NOMO-1 treated with DMSO at 0.1 percent for 48 hours (cell line): ENCODE measurements at regions not wholly inside any gene's neighbourhood (a gene's known extent, or its start where the extent isn't known, plus 50 kb on each side); places are given as distances from the start of the nearest gene placed in this dataset.

Experiments
- DNase-seq: peaks from one replicate; lab custom pipeline; 2025; ENCODE audit not compliant: unreplicated experiment; lab: John Stamatoyannopoulos, UW

DNA sequence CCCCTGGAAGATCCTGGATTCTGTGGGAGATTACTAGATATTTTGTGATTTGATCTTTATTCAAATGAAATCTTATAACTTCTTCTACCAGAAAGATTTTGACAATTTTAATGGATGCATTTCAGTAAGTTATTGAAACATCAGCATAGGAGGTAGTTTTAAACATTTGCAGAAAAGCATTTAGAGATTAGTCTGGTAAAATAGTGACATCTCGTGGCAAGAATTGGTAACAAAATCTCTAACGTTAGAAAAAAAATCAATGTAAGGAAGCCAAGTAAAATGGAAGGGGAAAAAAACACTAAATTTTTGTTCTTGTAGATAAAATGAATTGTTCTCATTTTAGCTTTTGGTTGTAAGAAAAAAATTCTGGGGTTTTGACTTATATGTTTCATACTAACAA is 73.3 kb downstream of the TASL start:
- DNase-seq: peak; percentile 52

DNA sequence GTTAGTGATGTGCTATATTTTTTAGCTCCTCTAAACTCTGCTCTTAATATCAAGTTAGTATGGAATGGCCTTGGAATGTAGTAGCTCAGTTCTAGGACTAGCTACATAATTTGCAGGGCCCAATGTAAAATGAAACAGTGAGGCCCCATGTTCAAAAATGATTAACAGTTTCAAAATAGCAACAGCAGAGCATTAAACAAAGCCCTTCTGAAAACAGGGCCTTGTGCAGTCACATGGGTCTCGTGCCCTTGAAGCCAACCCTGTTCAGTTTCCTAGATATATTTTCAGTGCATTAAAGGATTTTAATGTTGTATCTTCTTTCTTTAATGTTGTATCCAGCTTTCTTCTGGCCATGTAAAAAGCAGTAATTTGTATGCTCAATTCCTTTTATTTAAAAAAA is 82.1 kb downstream of the TASL start:
- no peak for DNase-seq

DNA sequence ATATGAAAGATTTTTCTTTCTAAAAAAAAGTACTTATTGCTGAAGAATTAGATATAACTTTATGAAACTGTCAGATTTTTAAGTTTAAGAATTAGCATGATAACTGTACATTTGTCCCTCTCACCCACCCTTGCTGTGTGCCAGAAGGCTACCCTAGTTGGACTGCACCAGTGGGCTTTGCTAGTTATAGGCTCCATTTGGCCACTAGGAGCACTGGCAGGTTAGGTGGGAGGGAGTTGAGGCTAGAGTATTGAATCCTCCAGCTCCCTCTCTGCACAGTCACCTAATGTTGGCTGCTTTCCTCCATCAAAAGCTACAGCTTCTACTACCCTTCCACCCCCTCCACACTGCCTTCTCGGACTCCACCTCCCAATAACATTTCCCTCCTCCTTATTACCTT is 84.2 kb downstream of the TASL start:
- DNase-seq: no peak

DNA sequence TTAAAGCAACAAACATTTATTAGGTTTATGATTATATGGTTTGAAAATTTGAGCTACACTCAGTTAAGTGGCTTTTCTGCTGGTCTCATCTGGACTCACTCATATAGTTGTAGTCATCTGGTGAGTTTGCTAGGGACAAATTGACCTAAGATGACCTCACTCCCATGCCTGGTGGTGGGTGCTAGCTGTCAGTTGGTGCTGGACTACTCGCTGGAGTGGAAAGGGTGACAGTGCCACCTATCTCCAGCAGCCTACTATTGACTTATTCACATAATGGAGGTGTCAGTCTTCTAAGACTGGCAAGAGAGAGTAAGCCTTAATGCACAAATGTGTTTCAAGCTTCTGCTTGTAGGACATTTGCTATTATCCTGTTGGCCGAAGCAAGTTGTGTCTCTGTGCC is 88.2 kb downstream of the TASL start:
- DNase-seq: no peak

DNA sequence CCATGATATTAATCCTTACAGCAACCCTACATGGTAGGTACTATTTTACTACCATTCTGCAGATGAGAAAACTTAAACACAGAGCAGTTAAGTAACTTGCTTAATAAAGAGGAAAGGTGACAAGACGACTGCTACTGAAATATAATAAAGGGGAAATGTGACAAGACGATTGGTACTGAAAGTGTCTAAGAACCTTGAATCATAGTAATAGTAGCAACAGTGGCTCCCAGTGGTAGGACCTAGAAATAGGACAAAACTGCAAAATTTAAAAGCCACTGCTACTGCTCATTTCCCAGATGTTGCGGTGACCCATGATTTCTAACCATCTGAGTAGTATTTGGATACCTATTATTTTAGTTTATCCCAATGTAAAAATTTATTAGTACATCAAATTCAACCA is 89.5 kb downstream of the TASL start:
- peak; percentile 51 for DNase-seq

DNA sequence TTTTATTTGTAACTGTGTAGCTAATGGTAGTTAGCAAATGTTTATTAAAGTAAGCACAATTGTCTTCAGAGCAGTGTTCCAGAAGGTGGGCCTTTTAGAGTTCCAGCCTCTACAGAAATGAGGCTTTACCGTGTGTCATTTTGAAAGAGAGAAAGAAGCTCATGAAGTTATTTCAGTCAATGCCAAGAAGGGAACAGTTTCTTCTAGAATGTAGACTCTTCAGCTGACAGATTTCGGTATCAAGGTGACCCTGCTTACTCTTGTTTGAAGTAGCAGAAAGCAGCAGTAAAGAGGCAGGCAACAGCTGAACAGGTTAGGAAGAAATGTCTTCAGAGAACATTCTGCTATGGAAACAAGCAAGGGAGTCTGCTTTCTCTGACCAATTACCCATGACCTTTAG is 93.6 kb downstream of the TASL start:
- DNase-seq: no peak

DNA sequence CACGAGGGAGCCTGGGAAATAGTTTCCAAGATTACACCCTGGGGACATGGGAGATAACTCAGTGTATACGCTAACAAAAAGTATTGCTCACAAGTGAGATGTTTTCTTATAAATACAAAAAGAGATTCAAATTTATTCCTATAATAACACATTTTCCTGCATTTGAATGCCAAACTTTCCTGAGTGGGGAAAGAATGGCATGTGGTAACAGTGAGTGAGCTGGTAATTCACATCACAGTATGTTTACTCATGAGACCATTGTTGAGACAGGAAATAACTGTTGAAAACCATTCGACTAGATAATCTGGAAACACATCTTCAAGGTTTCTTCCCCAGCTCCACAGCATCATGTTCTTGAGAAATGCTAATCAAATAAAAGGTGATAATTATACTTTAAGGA is 109.1 kb downstream of the TASL start:
- no peak for DNase-seq
